Testis (tissue), 2 donors: ENCODE measurements at regions not wholly inside any gene's neighbourhood (a gene's known extent, or its start where the extent isn't known, plus 50 kb on each side); places are given as distances from the start of the nearest gene placed in this dataset.

ENCODE experiments used
- CTCF ChIP-seq, 3 experiments: fragments of 450-650 bp in 2 of 3; fragments of 200-600 bp in 1 of 3; sonication (generic) in 1 of 3; IDR thresholded peaks; one replicate each; pipeline ENCODE4 v1.5.1; 2016 to 2019; ENCODE audit warnings: antibody characterized with exemption in 3 of 3, mild to moderate bottlenecking in 2 of 3, moderate library complexity in 1 of 3
- POLR2A ChIP-seq: fragments of 450-650 bp; IDR thresholded peaks from one replicate; pipeline ENCODE4 v1.6.1; 2017; ENCODE audit warnings: antibody characterized with exemption, mild to moderate bottlenecking, moderate library complexity

DNA sequence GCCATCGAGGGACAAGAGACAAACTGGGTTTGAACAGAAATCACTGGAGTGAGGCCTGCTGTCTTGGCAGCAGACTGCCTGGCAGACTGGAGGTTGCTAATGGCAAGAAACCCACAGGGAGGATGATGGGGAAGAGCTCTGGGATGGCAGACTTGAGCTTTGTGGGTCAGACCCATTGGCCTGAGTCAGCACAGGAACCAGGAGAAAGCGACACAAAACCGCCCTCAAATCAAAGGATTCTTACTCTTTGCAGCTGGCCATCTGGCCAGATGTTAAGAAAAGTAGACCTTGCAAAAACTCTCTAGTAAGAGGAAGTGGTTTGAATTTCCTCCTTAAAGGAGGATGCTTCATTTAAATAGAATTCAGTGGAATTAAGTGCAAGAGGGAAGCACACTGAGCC, 195.2 kb upstream of the JUN start:
- TF ChIP-seq CTCF (IDR thresholded peaks at IDR 0.05): no peak
- TF ChIP-seq POLR2A: no peak
